ENCODE measurements at regions not wholly inside any gene's neighbourhood (a gene's known extent, or its start where the extent isn't known, plus 50 kb on each side); places are given as distances from the start of the nearest gene placed in this dataset.

DNA sequence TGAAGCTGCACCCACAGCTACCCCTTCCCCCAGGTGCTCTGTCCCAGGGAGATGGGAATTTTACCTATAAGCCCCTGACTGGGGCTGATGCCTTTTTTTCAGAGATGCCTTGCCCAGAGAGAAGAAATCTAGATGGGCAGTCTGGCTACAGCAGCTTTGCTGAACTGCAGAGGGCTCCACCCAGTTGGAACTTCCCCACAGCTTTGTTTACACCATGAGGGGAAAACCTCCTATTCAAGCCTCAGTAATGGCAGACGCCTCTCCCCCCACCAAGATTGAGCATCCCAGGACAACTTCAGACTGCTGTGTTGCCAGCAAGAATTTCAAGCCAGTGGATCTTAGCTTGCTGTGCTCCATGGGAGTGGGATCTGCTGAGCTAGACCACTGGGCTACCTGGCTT is 122.6 kb upstream of the MOCS1 start:
- TF ChIP-seq, protein P1, sequence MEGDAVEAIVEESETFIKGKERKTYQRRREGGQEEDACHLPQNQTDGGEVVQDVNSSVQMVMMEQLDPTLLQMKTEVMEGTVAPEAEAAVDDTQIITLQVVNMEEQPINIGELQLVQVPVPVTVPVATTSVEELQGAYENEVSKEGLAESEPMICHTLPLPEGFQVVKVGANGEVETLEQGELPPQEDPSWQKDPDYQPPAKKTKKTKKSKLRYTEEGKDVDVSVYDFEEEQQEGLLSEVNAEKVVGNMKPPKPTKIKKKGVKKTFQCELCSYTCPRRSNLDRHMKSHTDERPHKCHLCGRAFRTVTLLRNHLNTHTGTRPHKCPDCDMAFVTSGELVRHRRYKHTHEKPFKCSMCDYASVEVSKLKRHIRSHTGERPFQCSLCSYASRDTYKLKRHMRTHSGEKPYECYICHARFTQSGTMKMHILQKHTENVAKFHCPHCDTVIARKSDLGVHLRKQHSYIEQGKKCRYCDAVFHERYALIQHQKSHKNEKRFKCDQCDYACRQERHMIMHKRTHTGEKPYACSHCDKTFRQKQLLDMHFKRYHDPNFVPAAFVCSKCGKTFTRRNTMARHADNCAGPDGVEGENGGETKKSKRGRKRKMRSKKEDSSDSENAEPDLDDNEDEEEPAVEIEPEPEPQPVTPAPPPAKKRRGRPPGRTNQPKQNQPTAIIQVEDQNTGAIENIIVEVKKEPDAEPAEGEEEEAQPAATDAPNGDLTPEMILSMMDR (conservative IDR thresholded peaks at IDR 0.05) = no peak
- no peak for TF ChIP-seq ZFX (IDR thresholded peaks at IDR 0.05)
